HG02970 (cell line): ENCODE measurements at regions not wholly inside any gene's neighbourhood (a gene's known extent, or its start where the extent isn't known, plus 50 kb on each side); places are given as distances from the start of the nearest gene placed in this dataset.

ENCODE experiments used
- ATAC-seq: cut with Tn5 transposase; IDR thresholded peaks from one replicate; pipeline ENCODE4 v1.9.1; 2021; ENCODE audit warnings: mild to moderate bottlenecking, moderate library complexity, moderate number of reproducible peaks; ENCODE audit not compliant: unreplicated experiment, low FRiP score

- no peak for ATAC-seq
Measured at GRCh38 chr11:37076866-37077265, 478.8 kb upstream of the RAG2 start.

GRCh38 chr11:37072538-37073055, 474.6 kb upstream of the RAG2 start:
- ATAC-seq: no peak

GRCh38 chr11:37050311-37050710, 452.3 kb upstream of the RAG2 start:
- no peak for ATAC-seq

- no peak for ATAC-seq
Measured at GRCh38 chr11:37040921-37041320, 442.9 kb upstream of the RAG2 start.

GRCh38 chr11:37038911-37039310, 440.9 kb upstream of the RAG2 start:
- no peak for ATAC-seq

- ATAC-seq: no peak
Measured at GRCh38 chr11:37026741-37027140, 428.7 kb upstream of the RAG2 start.

- no peak for ATAC-seq
Measured at GRCh38 chr11:37026326-37026725, 428.3 kb upstream of the RAG2 start.

- no peak for ATAC-seq
Measured at GRCh38 chr11:37006563-37006962, 408.5 kb upstream of the RAG2 start.

GRCh38 chr11:37002831-37003230, 404.8 kb upstream of the RAG2 start:
- ATAC-seq: no peak

GRCh38 chr11:36997656-36998055, 399.6 kb upstream of the RAG2 start:
- no peak for ATAC-seq

- ATAC-seq: no peak
Measured at GRCh38 chr11:36996795-36997194, 398.8 kb upstream of the RAG2 start.

- ATAC-seq: no peak
Measured at GRCh38 chr11:36994208-36994607, 396.2 kb upstream of the RAG2 start.

- ATAC-seq: no peak
Measured at GRCh38 chr11:36988556-36988955, 390.5 kb upstream of the RAG2 start.

GRCh38 chr11:36985562-36985961, 387.5 kb upstream of the RAG2 start:
- no peak for ATAC-seq

- no peak for ATAC-seq
Measured at GRCh38 chr11:36976741-36977140, 378.7 kb upstream of the RAG2 start.

GRCh38 chr11:36974771-36975170, 376.7 kb upstream of the RAG2 start:
- no peak for ATAC-seq

GRCh38 chr11:36953976-36954375, 355.9 kb upstream of the RAG2 start:
- no peak for ATAC-seq

- ATAC-seq: no peak
Measured at GRCh38 chr11:36948460-36949127, 350.6 kb upstream of the RAG2 start.

- ATAC-seq: no peak
Measured at GRCh38 chr11:36945384-36945783, 347.3 kb upstream of the RAG2 start.

- ATAC-seq: no peak
Measured at GRCh38 chr11:36933481-36933880, 335.4 kb upstream of the RAG2 start.

GRCh38 chr11:36931139-36931538, 333.1 kb upstream of the RAG2 start:
- ATAC-seq: no peak

- no peak for ATAC-seq
Measured at GRCh38 chr11:36930256-36930655, 332.2 kb upstream of the RAG2 start.

GRCh38 chr11:36929401-36929800, 331.4 kb upstream of the RAG2 start:
- no peak for ATAC-seq
